ENCODE measurements at regions not wholly inside any gene's neighbourhood (a gene's known extent, or its start where the extent isn't known, plus 50 kb on each side); places are given as distances from the start of the nearest gene placed in this dataset.
"Not testable (repeated sequence)": the region's sequence is repeated elsewhere in the genome, so short reads cannot be mapped to it uniquely, and the experiment has no call there.

- no peak for DNase-seq
These were observed 875.5 kb upstream of the SORCS1 start for GRCh38 chr10:108039821-108040584.

- no peak for DNase-seq
These were observed 872.6 kb upstream of the SORCS1 start for GRCh38 chr10:108037061-108037460.

- no peak for DNase-seq
These were observed 871.8 kb upstream of the SORCS1 start for GRCh38 chr10:108036265-108036664.

GRCh38 chr10:108034829-108035228 lies 870.3 kb upstream of the SORCS1 start:
- no peak for DNase-seq

- DNase-seq, result not testable (repeated sequence)
These were observed 869.0 kb upstream of the SORCS1 start for GRCh38 chr10:108033518-108033917.

GRCh38 chr10:108031505-108031904 lies 867.0 kb upstream of the SORCS1 start:
- no peak for DNase-seq

- DNase-seq, result no peak
These were observed 850.3 kb upstream of the SORCS1 start for GRCh38 chr10:108014902-108015177.

- no peak for DNase-seq
These were observed 849.8 kb upstream of the SORCS1 start for GRCh38 chr10:108014145-108014901.

GRCh38 chr10:108005627-108006026 lies 841.1 kb upstream of the SORCS1 start:
- no peak for DNase-seq

- no peak for DNase-seq
These were observed 839.1 kb upstream of the SORCS1 start for GRCh38 chr10:108003576-108003975.

- no peak for DNase-seq
These were observed 838.6 kb upstream of the SORCS1 start for GRCh38 chr10:108003061-108003460.

- no peak for DNase-seq
These were observed 835.9 kb upstream of the SORCS1 start for GRCh38 chr10:108000365-108000764.

GRCh38 chr10:107994621-107995270 lies 830.2 kb upstream of the SORCS1 start:
- DNase-seq, result no peak

- DNase-seq, result no peak
These were observed 822.1 kb upstream of the SORCS1 start for GRCh38 chr10:107986571-107986970.

GRCh38 chr10:107984581-107984980 lies 820.1 kb upstream of the SORCS1 start:
- no peak for DNase-seq

GRCh38 chr10:107984149-107984548 lies 819.6 kb upstream of the SORCS1 start:
- no peak for DNase-seq

- DNase-seq, result no peak
These were observed 813.9 kb upstream of the SORCS1 start for GRCh38 chr10:107978455-107978854.

GRCh38 chr10:107971973-107972372 lies 807.5 kb upstream of the SORCS1 start:
- no peak for DNase-seq

- no peak for DNase-seq
These were observed 806.9 kb upstream of the SORCS1 start for GRCh38 chr10:107971411-107971810.

- DNase-seq, result no peak
These were observed 806.0 kb upstream of the SORCS1 start for GRCh38 chr10:107970512-107970911.

GRCh38 chr10:107969936-107970335 lies 805.4 kb upstream of the SORCS1 start:
- no peak for DNase-seq

- no peak for DNase-seq
These were observed 802.3 kb upstream of the SORCS1 start for GRCh38 chr10:107966826-107967225.

- no peak for DNase-seq
These were observed 788.4 kb upstream of the SORCS1 start for GRCh38 chr10:107952649-107953556.

Data from islet precursor cell (in vitro differentiated cells).